RWPE1 (cell line): ENCODE measurements at regions not wholly inside any gene's neighbourhood (a gene's known extent, or its start where the extent isn't known, plus 50 kb on each side); places are given as distances from the start of the nearest gene placed in this dataset.
"Not testable (repeated sequence)": the region's sequence is repeated elsewhere in the genome, so short reads cannot be mapped to it uniquely, and the experiment has no call there.

Source experiments
- CTCF ChIA-PET: fragments of 350-600 bp; sonication (Branson Sonifier 250); formaldehyde crosslinking; extraction: SDS; loops from one replicate; lab custom pipeline; 2021; lab: Yijun Ruan, JAX
- POLR2A ChIA-PET: fragments of 400-600 bp; formaldehyde crosslinking; extraction: SDS; loops from one replicate; lab custom pipeline; 2020; ENCODE audit warnings: antibody characterized with exemption; ENCODE audit not compliant: low non-redundant PET; lab: Yijun Ruan, JAX
- DNase-seq: peaks from one replicate; pipeline ENCODE4 v3.0.0; 2012; ENCODE audit warnings: low spot score
- H3K27ac ChIP-seq: fragments of 450-650 bp; 2 replicates; pipeline ENCODE4 v1.5.1; 2017
- CTCF ChIP-seq: fragments of 450-650 bp; conservative IDR thresholded peaks from 2 replicates; pipeline ENCODE4 v1.5.1; 2017; ENCODE audit warnings: low read depth, mild to moderate bottlenecking

GRCh38 chr6:14550410-14550809 lies 432.8 kb downstream of the CD83 start:
- H3K27ac ChIP-seq = no peak overlapping the region
- CTCF ChIA-PET = interaction anchor here (0.6 kb wide), 1 partner anchor 458 kb away, joined by 6 read pairs; no protein-coding TSS in a partner anchor
- POLR2A ChIA-PET = no interaction called here
- no peak for DNase-seq
- no peak for TF ChIP-seq CTCF

GRCh38 chr6:14550822-14551221 lies 433.2 kb downstream of the CD83 start:
- POLR2A ChIA-PET = no interaction called here

DNA sequence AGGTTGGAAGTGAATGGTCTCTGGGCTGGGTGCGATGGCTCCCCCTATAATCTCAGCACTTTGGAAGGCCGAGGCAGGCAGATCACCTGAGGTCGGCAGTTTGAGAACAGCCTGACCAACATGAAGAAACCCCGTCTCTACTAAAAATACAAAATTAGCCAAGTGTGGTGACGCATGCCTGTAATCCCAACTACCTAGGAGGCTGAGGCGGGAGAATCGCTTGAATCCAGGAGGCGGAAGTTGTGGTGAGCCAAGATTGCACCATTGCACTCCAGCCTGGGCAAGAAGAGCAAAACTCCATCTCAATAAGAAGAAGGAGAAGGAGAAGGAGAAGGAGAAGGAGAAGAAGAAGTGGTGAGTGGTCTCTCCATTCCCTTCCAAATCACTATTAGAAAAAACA lies 434.0 kb downstream of the CD83 start:
- CTCF ChIA-PET, DNase-seq, H3K27ac ChIP-seq, POLR2A ChIA-PET: not testable (repeated sequence)

More at GRCh38 chr6:14550822-14551221, 433.2 kb downstream of the CD83 start:
- CTCF ChIA-PET = interaction anchor here (0.5 to 0.6 kb wide), 2 partner anchors 103 to 324 kb away, joined by 3 read pairs; no protein-coding TSS in a partner anchor
- no peak for TF ChIP-seq CTCF
- H3K27ac ChIP-seq = no peak overlapping the region
- DNase-seq = no peak

- CTCF ChIA-PET = interaction anchor here (0.6 to 1.0 kb wide), 2 partner anchors 39 to 396 kb away, joined by 3 to 4 read pairs; no protein-coding TSS in a partner anchor
- DNase-seq = no peak
- H3K27ac ChIP-seq = no peak overlapping the region
- TF ChIP-seq CTCF = no peak
- POLR2A ChIA-PET = no interaction called here
Measured at GRCh38 chr6:14552891-14553290, 435.3 kb downstream of the CD83 start.

- no peak for DNase-seq
- H3K27ac ChIP-seq = no peak overlapping the region
- POLR2A ChIA-PET = no interaction called here
- CTCF ChIA-PET = interaction anchor here (0.6 to 1.0 kb wide), 3 partner anchors 24 to 395 kb away, joined by 3 to 7 read pairs (median 4); no protein-coding TSS in a partner anchor
- TF ChIP-seq CTCF = no peak
Measured at GRCh38 chr6:14553515-14553914, 435.9 kb downstream of the CD83 start.

GRCh38 chr6:14555804-14556203 lies 438.2 kb downstream of the CD83 start:
- no peak for TF ChIP-seq CTCF
- ChIA-PET CTCF (interaction anchor here (0.5 to 0.6 kb wide), 2 partner anchors 14 to 1179 kb away, joined by 3 read pairs; no protein-coding TSS in a partner anchor), POLR2A (no interaction called here)
- no peak for DNase-seq
- no peak overlapping the region for H3K27ac ChIP-seq

DNA sequence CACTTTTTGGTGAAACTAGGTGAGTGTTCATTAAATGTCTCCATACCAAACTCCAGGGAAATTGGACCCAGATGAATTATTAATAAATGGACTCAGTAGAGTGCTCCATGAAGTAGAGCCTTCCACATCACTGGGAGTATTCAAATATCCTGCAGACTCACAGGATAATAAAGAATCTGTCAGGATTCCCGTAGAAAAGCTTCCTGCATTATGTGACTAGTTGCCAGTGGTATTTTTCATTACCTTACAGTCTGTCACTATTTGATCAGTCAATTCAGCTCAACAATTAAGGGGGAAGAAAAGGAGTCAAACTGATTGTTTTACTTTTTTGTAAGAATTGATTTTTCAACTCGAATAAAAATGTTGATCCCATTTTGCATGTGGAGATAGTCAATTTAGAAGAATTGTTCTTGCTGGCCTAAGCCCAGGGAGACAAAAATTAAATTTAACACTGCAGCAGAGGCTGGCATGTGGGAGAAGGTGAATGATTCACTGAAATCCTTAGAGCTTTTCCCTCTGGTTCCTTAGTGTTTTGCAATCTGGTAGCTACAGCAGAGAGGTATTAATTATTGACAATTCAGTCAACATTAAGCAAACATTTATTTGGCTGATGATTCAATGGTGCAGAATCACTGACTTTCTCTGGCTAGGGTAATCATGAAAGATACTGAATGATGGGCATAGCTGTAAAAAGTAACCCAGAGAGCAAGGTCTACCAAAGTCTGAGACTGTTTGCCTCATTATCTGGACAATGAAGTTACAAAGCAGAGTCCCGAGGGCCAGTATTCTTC lies 442.4 kb downstream of the CD83 start:
- TF ChIP-seq CTCF = no peak
- no peak overlapping the region for H3K27ac ChIP-seq
- ChIA-PET CTCF (interaction anchor here (0.7 kb wide), 1 partner anchor 94 kb away, joined by 3 read pairs; no protein-coding TSS in a partner anchor), POLR2A (no interaction called here)
- no peak for DNase-seq

DNA sequence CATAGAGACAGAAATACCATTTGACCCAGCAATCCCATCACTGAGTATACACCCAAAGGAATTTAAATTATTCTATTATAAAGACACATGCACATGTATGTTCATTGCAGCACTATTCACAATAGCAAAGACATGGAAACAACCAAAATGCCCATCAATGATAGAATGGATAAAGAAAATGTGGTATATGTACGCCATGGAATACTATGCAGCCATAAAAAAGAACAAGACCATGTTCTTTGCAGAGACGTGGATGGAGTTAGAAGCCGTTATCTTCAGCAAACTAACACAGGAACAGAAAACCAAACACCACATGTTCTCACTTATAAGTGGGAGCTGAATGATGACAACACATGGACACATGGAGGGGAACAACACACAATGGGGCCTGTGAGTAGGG lies 444.0 kb downstream of the CD83 start:
- CTCF ChIA-PET = not testable (repeated sequence)

More for the DNA sequence above, 444.0 kb downstream of the CD83 start:
- POLR2A ChIA-PET, H3K27ac ChIP-seq, DNase-seq: not testable (repeated sequence)
